A549 (cell line): ENCODE measurements at regions not wholly inside any gene's neighbourhood (a gene's known extent, or its start where the extent isn't known, plus 50 kb on each side); places are given as distances from the start of the nearest gene placed in this dataset.

Source experiments
- CTCF ChIP-seq: fragments of >200 bp; sonication (Bioruptor Twin); formaldehyde crosslinking; IDR thresholded peaks from 3 replicates; pipeline ENCODE4 v1.5.1; 2016
- MAFK ChIP-seq: fragments of 450-650 bp; IDR thresholded peaks from 2 replicates; pipeline ENCODE4 v1.6.1; 2014; ENCODE audit not compliant: partially characterized antibody
- MAZ ChIP-seq: fragments of 150-350 bp; IDR thresholded peaks from 2 replicates; pipeline ENCODE4 v1.6.1; 2014; ENCODE audit warnings: antibody characterized with exemption, low read depth, low read length, borderline replicate concordance
- POLR2A ChIP-seq: IDR thresholded peaks from 2 replicates; pipeline ENCODE4 v1.6.1; 2012; ENCODE audit warnings: mild to moderate bottlenecking, low read length
- REST ChIP-seq: fragments of 200-600 bp; sonication (generic); IDR thresholded peaks from 2 replicates; pipeline ENCODE4 v1.6.1; 2016; ENCODE audit warnings: antibody characterized with exemption, mild to moderate bottlenecking, moderate library complexity
- RNF2 ChIP-seq: fragments of 200-600 bp; sonication (generic); IDR thresholded peaks from 2 replicates; pipeline ENCODE4 v1.6.1; 2016; ENCODE audit warnings: low read depth, mild to moderate bottlenecking, antibody characterized with exemption, moderate library complexity, borderline replicate concordance

GRCh38 chr5:133669472-133669871 is 57.1 kb upstream of the FSTL4 start:
- TF ChIP-seq CTCF (no peak), POLR2A (no peak), MAFK (no peak), REST (no peak), MAZ (no peak), RNF2 (no peak)
